WTC11 (cell line): ENCODE measurements at regions not wholly inside any gene's neighbourhood (a gene's known extent, or its start where the extent isn't known, plus 50 kb on each side); places are given as distances from the start of the nearest gene placed in this dataset.

Experiments
- ATAC-seq: fragments of 200-7000 bp; cut with Tn5 transposase; 2 replicates; pipeline ENCODE4 v1.10.0; 2021; ENCODE audit warnings: mild to moderate bottlenecking, moderate library complexity
- CTCF ChIA-PET: fragments of 300-600 bp; sonication (Branson Sonifier 250); formaldehyde crosslinking; loops from one replicate; lab custom pipeline; 2021; ENCODE audit warnings: antibody characterized with exemption; lab: Charles Lee
- POLR2A ChIA-PET: fragments of 350-600 bp; sonication (Branson Sonifier 250); formaldehyde crosslinking; loops from one replicate; lab custom pipeline; 2021; ENCODE audit warnings: antibody characterized with exemption; lab: Charles Lee
- DNase-seq: peaks from one replicate; pipeline ENCODE4 v3.0.0; 2021; ENCODE audit warnings: low spot score
- H3K27ac Mint-ChIP-seq: 2 replicates; pipeline ENCODE4 v1.8.0; 2021; ENCODE audit warnings: mixed read lengths
- H3K27me3 Mint-ChIP-seq: 2 replicates; pipeline ENCODE4 v1.8.0; 2021; ENCODE audit warnings: low read depth, mild to moderate bottlenecking, moderate library complexity, mixed read lengths
- H3K36me3 Mint-ChIP-seq: 2 replicates; pipeline ENCODE4 v1.8.0; 2021; ENCODE audit warnings: mixed read lengths
- H3K4me1 Mint-ChIP-seq: 2 replicates; pipeline ENCODE4 v1.8.0; 2022; ENCODE audit warnings: mixed read lengths
- H3K4me3 Mint-ChIP-seq: 2 replicates; pipeline ENCODE4 v1.8.0; 2021; ENCODE audit warnings: mild to moderate bottlenecking, moderate library complexity, mixed read lengths
- H3K9me3 Mint-ChIP-seq: 2 replicates; pipeline ENCODE4 v1.8.0; 2021; ENCODE audit warnings: mixed read lengths
- FOXP1 ChIP-seq: sonication (generic); formaldehyde crosslinking; IDR thresholded peaks from 2 replicates; pipeline ENCODE4 v1.8.0; 2022; ENCODE audit warnings: missing genetic modification reagents, mild to moderate bottlenecking, moderate library complexity, borderline replicate concordance
- GTF2I ChIP-seq: fragments of 250-450 bp; sonication (Bioruptor Pico); conservative IDR thresholded peaks from 2 replicates; pipeline ENCODE4 v1.4.0; 2021; ENCODE audit warnings: mild to moderate bottlenecking
- JUN ChIP-seq: sonication (generic); formaldehyde crosslinking; IDR thresholded peaks from 2 replicates; pipeline ENCODE4 v1.8.0; 2023; ENCODE audit warnings: mild to moderate bottlenecking, missing genetic modification reagents
- MLX ChIP-seq: sonication (generic); formaldehyde crosslinking; IDR thresholded peaks from 2 replicates; pipeline ENCODE4 v1.8.1; 2023; ENCODE audit warnings: mild to moderate bottlenecking, missing genetic modification reagents, moderate library complexity
- MXD4 ChIP-seq: fragments of 250-450 bp; sonication (Bioruptor Pico); IDR thresholded peaks from 2 replicates; pipeline ENCODE4 v1.8.0; 2021; ENCODE audit warnings: mild to moderate bottlenecking, moderate library complexity, borderline replicate concordance
- OVOL2 ChIP-seq: fragments of 250-450 bp; sonication (Bioruptor Pico); IDR thresholded peaks from 2 replicates; pipeline ENCODE4 v1.9.0; 2021; ENCODE audit warnings: mild to moderate bottlenecking, borderline replicate concordance
- PRDM15 ChIP-seq: sonication (generic); formaldehyde crosslinking; IDR thresholded peaks from 2 replicates; pipeline ENCODE4 v1.8.0; 2022; ENCODE audit warnings: missing genetic modification reagents
- PRRX2 ChIP-seq: fragments of 250-450 bp; sonication (Bioruptor Pico); IDR thresholded peaks from 2 replicates; pipeline ENCODE4 v1.8.0; 2021; ENCODE audit warnings: mild to moderate bottlenecking
- SMAD3 ChIP-seq: sonication (generic); formaldehyde crosslinking; IDR thresholded peaks from 2 replicates; pipeline ENCODE4 v1.8.0; 2022; ENCODE audit warnings: missing genetic modification reagents, mild to moderate bottlenecking, borderline replicate concordance
- SP1 ChIP-seq: sonication (generic); formaldehyde crosslinking; conservative IDR thresholded peaks from 2 replicates; pipeline ENCODE4 v1.8.1; 2022; ENCODE audit warnings: missing genetic modification reagents
- TEAD1 ChIP-seq: sonication (generic); formaldehyde crosslinking; IDR thresholded peaks from 2 replicates; pipeline ENCODE4 v1.8.0; 2022; ENCODE audit warnings: mild to moderate bottlenecking, missing genetic modification reagents
- ZNF219 ChIP-seq: sonication (generic); formaldehyde crosslinking; IDR thresholded peaks from 2 replicates; pipeline ENCODE4 v1.8.0; 2023; ENCODE audit warnings: missing genetic modification reagents, mild to moderate bottlenecking, borderline replicate concordance
- ZNF281 ChIP-seq: sonication (generic); formaldehyde crosslinking; IDR thresholded peaks from 2 replicates; pipeline ENCODE4 v1.8.0; 2023; ENCODE audit warnings: mild to moderate bottlenecking, missing genetic modification reagents
- ZNF416 ChIP-seq: fragments of 250-450 bp; sonication (Bioruptor Pico); IDR thresholded peaks from 2 replicates; pipeline ENCODE4 v1.9.0; 2021; ENCODE audit warnings: mild to moderate bottlenecking, inconsistent platforms
- ZNF512 ChIP-seq: sonication (generic); formaldehyde crosslinking; IDR thresholded peaks from 2 replicates; pipeline ENCODE4 v1.8.1; 2022; ENCODE audit warnings: missing genetic modification reagents, borderline replicate concordance
- TF ChIP-seq, protein P1 (sequence below): sonication (generic); formaldehyde crosslinking; conservative IDR thresholded peaks from 2 replicates; pipeline ENCODE4 v1.8.1; 2022; ENCODE audit warnings: mild to moderate bottlenecking, missing genetic modification reagents
- TF ChIP-seq, protein P2 (sequence below): fragments of 250-450 bp; sonication (Bioruptor Pico); IDR thresholded peaks from 2 replicates; pipeline ENCODE4 v1.9.0; 2021; ENCODE audit warnings: mild to moderate bottlenecking
- TF ChIP-seq, protein P3 (sequence below): sonication (generic); formaldehyde crosslinking; IDR thresholded peaks from 2 replicates; pipeline ENCODE4 v1.8.1; 2023; ENCODE audit warnings: mild to moderate bottlenecking, missing genetic modification reagents

DNA sequence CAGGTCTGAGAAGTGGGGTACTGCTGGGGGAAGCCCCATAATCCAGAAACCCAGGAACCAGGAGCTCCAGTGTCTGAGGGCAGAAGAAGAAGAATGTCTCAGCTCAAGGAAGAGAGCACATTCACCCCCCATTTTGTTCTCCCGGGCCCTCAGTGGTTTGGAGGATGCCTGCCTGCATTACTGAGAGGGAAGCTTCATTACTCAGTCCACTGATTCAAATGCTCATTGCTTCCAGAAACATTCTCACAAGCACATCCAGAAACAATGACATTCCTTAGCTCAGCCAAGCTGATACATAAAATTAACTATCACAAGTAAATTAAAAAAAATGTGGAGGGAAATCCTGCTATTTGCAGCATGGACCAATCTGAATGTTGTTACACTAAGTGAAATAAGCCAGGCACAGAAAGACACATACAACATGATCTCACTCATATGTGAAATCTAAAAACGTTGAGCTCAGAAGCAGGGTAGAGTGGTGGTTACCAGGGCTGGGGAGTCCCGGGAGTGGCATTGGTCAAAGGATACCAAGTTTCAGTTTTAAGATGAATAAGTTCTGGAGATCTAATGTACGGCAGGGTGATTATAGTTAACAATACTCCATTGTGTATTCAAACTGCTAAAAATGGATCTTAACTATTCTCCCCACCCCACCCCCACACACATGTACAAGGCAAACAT lies 459.3 kb downstream of the GALR1 start:
- Mint-ChIP-seq H3K27ac (no peak overlapping the region), H3K4me1 (no peaks in the 10 kb centered on the region), H3K36me3 (no peaks in the 10 kb centered on the region), H3K4me3 (no peak overlapping the region), H3K27me3 (no peaks in the 10 kb centered on the region), H3K9me3 (peaks cover 10% of the 10 kb centered on the region)
- POLR2A ChIA-PET = no interaction called here
- ATAC-seq (no peak), DNase-seq (no peak)
- CTCF ChIA-PET = interaction anchor here (1.7 kb wide), 1 partner anchor 497 kb away, joined by 5 read pairs; no protein-coding TSS in a partner anchor
- no peak for TF ChIP-seq ZNF416 (CRISPR knock-in tag)

GRCh38 chr18:77711096-77711495 lies 461.4 kb downstream of the GALR1 start:
- TF ChIP-seq MLX (CRISPR knock-in tag) (no peak), OVOL2 (CRISPR knock-in tag) (no peak), TEAD1 (CRISPR knock-in tag) (no peak), ZNF416 (CRISPR knock-in tag) (no peak), ZNF219 (CRISPR knock-in tag) (no peak), FOXP1 (CRISPR knock-in tag) (no peak), ZNF281 (CRISPR knock-in tag) (no peak), MXD4 (CRISPR knock-in tag) (no peak), PRDM15 (CRISPR knock-in tag) (no peak)
- TF ChIP-seq, protein P1, sequence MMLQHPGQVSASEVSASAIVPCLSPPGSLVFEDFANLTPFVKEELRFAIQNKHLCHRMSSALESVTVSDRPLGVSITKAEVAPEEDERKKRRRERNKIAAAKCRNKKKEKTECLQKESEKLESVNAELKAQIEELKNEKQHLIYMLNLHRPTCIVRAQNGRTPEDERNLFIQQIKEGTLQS (CRISPR knock-in tag) = no peak
- TF ChIP-seq, protein P2, sequence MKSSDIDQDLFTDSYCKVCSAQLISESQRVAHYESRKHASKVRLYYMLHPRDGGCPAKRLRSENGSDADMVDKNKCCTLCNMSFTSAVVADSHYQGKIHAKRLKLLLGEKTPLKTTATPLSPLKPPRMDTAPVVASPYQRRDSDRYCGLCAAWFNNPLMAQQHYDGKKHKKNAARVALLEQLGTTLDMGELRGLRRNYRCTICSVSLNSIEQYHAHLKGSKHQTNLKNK (CRISPR knock-in tag) = no peak
- Mint-ChIP-seq H3K36me3 (no peaks in the 10 kb centered on the region), H3K4me1 (no peaks in the 10 kb centered on the region), H3K9me3 (peaks cover 10% of the 10 kb centered on the region), H3K4me3 (no peak overlapping the region), H3K27ac (no peak overlapping the region), H3K27me3 (no peaks in the 10 kb centered on the region)
- CTCF ChIA-PET = interaction anchor here (0.6 to 1.0 kb wide), 3 partner anchors 9 to 536 kb away, joined by 3 to 6 read pairs (median 3); no protein-coding TSS in a partner anchor
- POLR2A ChIA-PET = no interaction called here
- ATAC-seq (no peak), DNase-seq (no peak)

DNA sequence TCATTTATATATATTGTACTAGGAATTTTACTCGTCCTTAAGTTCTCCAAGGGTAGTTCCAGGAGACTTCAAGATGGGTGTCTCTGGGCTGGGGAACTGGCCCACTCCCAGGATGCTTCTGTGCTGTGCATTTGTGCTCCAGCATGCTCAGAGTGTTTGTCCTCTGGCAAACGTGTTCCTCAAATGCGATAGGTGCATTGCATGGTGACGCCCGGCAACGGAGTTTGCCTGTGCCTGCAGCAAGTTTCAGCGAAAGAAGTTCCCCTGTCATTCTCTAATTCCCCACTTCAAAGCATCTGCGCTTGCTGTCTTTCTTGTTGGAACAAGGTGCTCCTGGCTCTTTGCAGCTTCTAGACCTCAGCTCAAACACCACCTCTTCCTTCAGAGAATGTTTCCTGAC lies 465.1 kb downstream of the GALR1 start:
- POLR2A ChIA-PET = no interaction called here
- no peak overlapping the region for H3K27ac Mint-ChIP-seq
- peaks cover 7% of the 10 kb centered on the region for H3K9me3 Mint-ChIP-seq
- DNase-seq (no peak), ATAC-seq (no peak)
- H3K4me3 Mint-ChIP-seq = no peak overlapping the region
- CTCF ChIA-PET = no interaction called here
- H3K27me3 Mint-ChIP-seq = no peaks in the 10 kb centered on the region; the same call in 1 of the 2 replicates
- H3K36me3 Mint-ChIP-seq = no peaks in the 10 kb centered on the region
- no peaks in the 10 kb centered on the region for H3K4me1 Mint-ChIP-seq
- TF ChIP-seq JUN (no peak), ZNF512 (CRISPR knock-in tag) (no peak), FOXP1 (CRISPR knock-in tag) (no peak), SMAD3 (no peak), PRRX2 (CRISPR knock-in tag) (no peak), ZNF219 (CRISPR knock-in tag) (no peak), GTF2I (CRISPR knock-in tag) (no peak), TEAD1 (CRISPR knock-in tag) (no peak), SP1 (CRISPR knock-in tag) (no peak)
- TF ChIP-seq, protein P3, sequence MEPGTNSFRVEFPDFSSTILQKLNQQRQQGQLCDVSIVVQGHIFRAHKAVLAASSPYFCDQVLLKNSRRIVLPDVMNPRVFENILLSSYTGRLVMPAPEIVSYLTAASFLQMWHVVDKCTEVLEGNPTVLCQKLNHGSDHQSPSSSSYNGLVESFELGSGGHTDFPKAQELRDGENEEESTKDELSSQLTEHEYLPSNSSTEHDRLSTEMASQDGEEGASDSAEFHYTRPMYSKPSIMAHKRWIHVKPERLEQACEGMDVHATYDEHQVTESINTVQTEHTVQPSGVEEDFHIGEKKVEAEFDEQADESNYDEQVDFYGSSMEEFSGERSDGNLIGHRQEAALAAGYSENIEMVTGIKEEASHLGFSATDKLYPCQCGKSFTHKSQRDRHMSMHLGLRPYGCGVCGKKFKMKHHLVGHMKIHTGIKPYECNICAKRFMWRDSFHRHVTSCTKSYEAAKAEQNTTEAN = no peak
- TF ChIP-seq, protein P1 (CRISPR knock-in tag) = no peak
